Neuron (in vitro differentiated cells): ENCODE measurements at regions not wholly inside any gene's neighbourhood (a gene's known extent, or its start where the extent isn't known, plus 50 kb on each side); places are given as distances from the start of the nearest gene placed in this dataset.

Experiments
- H2AFZ ChIP-seq: one replicate; pipeline ENCODE4 v1.6.1; 2013; ENCODE audit warnings: low read depth, mild to moderate bottlenecking, inconsistent platforms, low read length, moderate library complexity
- H3K27me3 ChIP-seq: one replicate; pipeline ENCODE4 v1.6.1; 2013; ENCODE audit warnings: low read length; ENCODE audit not compliant: insufficient read depth
- H3K36me3 ChIP-seq: one replicate; pipeline ENCODE4 v1.6.1; 2013; ENCODE audit warnings: low read length; ENCODE audit not compliant: insufficient read depth
- H3K4me1 ChIP-seq: one replicate; pipeline ENCODE4 v1.6.1; 2013; ENCODE audit warnings: low read length; ENCODE audit not compliant: insufficient read depth
- H3K4me3 ChIP-seq: 2 replicates; pipeline ENCODE4 v1.5.1; 2013; ENCODE audit warnings: mild to moderate bottlenecking, low read length, moderate library complexity
- H3K9me3 ChIP-seq: one replicate; pipeline ENCODE4 v1.6.1; 2013; ENCODE audit warnings: low read length

DNA sequence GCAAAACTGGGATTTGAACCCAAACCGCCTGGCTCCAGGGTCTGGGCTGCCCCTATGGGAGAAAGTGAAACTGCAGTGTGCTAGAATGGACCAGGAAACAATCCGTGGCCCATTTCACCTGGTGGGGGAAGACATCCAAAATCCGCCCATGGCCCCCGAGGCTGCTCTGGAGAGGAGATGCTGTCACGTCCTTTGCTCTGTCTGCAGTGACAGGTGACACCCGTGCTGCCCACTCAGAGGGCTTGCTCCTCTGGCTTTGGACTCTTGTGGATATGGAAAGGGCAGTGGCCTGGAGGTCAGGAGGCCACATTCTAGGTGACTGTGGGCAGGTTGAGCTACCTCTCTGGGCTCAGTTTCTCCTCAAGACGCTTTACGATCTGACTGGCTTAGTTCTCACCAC lies 151.2 kb upstream of the GPR26 start:
- Histone ChIP-seq H2AFZ (no peak overlapping the region), H3K9me3 (no peaks in the 10 kb centered on the region), H3K27me3 (no peaks in the 10 kb centered on the region), H3K36me3 (no peaks in the 10 kb centered on the region), H3K4me1 (no peaks in the 10 kb centered on the region), H3K4me3 (no peak overlapping the region)

GRCh38 chr10:123515661-123516060 lies 150.5 kb upstream of the GPR26 start:
- Histone ChIP-seq H3K27me3 (no peaks in the 10 kb centered on the region), H2AFZ (no peak overlapping the region), H3K4me1 (no peaks in the 10 kb centered on the region), H3K9me3 (no peaks in the 10 kb centered on the region), H3K4me3 (no peak overlapping the region), H3K36me3 (no peaks in the 10 kb centered on the region)

GRCh38 chr10:123516291-123516690 lies 149.9 kb upstream of the GPR26 start:
- Histone ChIP-seq H2AFZ (no peak overlapping the region), H3K36me3 (no peaks in the 10 kb centered on the region), H3K9me3 (no peaks in the 10 kb centered on the region), H3K4me3 (no peak overlapping the region), H3K4me1 (no peaks in the 10 kb centered on the region), H3K27me3 (no peaks in the 10 kb centered on the region)

GRCh38 chr10:123517426-123517825 lies 148.7 kb upstream of the GPR26 start:
- Histone ChIP-seq H3K36me3 (no peaks in the 10 kb centered on the region), H3K9me3 (no peaks in the 10 kb centered on the region), H3K4me1 (no peaks in the 10 kb centered on the region), H2AFZ (no peak overlapping the region), H3K4me3 (no peak overlapping the region), H3K27me3 (no peaks in the 10 kb centered on the region)

GRCh38 chr10:123517901-123518300 lies 148.3 kb upstream of the GPR26 start:
- Histone ChIP-seq H3K4me3 (no peak overlapping the region), H3K27me3 (no peaks in the 10 kb centered on the region), H2AFZ (no peak overlapping the region), H3K4me1 (no peaks in the 10 kb centered on the region), H3K9me3 (no peaks in the 10 kb centered on the region), H3K36me3 (no peaks in the 10 kb centered on the region)

GRCh38 chr10:123518765-123519164 lies 147.4 kb upstream of the GPR26 start:
- Histone ChIP-seq H3K27me3 (no peaks in the 10 kb centered on the region), H3K9me3 (no peaks in the 10 kb centered on the region), H2AFZ (no peak overlapping the region), H3K4me1 (no peaks in the 10 kb centered on the region), H3K4me3 (no peak overlapping the region), H3K36me3 (no peaks in the 10 kb centered on the region)

GRCh38 chr10:123519861-123520260 lies 146.3 kb upstream of the GPR26 start:
- Histone ChIP-seq H3K4me3 (no peak overlapping the region), H3K9me3 (no peaks in the 10 kb centered on the region)

DNA sequence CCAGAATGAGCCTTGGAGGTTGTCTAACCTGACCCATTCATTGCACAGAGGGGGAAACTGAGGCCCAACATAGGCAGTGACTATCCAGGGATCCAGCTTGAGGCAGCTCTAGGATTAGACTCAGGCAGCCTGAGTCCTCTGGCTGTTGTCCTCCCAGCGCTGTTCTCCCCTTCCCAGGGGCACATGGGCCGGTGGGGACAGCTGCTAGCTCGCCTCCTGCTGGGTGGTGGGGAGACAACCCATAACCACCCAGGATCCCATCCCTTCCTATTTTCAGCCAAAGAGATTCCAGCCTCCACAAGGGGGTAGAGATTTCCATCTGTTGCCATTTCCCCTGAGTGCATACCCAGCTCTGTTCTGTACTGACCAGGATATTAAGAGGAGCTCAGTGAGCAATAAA lies 145.1 kb upstream of the GPR26 start:
- Histone ChIP-seq H3K4me3 (no peak overlapping the region), H3K9me3 (no peaks in the 10 kb centered on the region), H3K36me3 (no peaks in the 10 kb centered on the region), H3K27me3 (no peaks in the 10 kb centered on the region), H3K4me1 (no peaks in the 10 kb centered on the region), H2AFZ (no peak overlapping the region)

More at GRCh38 chr10:123519861-123520260, 146.3 kb upstream of the GPR26 start:
- Histone ChIP-seq H3K27me3 (no peaks in the 10 kb centered on the region), H3K4me1 (no peaks in the 10 kb centered on the region), H3K36me3 (no peaks in the 10 kb centered on the region), H2AFZ (no peak overlapping the region)

DNA sequence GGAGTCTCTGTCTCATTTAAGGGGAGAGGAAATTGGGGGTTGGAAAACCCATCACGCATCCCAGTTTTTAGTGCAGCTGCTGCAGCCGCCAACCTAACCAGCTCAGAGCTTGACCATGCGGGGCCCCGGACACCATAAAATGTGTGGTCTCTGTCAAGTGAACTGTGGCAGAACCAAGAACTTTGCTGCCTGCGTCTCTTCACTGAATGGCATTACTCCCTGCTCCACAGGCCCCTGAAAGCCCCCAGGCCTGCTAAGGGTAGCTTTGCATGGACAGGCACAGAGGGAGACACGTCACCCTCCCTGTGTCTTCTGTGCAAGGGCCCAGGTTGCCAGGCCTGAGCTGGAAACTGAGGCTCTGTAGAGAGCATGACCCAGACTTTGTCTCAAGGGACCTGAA lies 144.6 kb upstream of the GPR26 start:
- Histone ChIP-seq H3K27me3 (no peaks in the 10 kb centered on the region), H3K4me3 (no peak overlapping the region), H3K36me3 (no peaks in the 10 kb centered on the region), H3K4me1 (no peaks in the 10 kb centered on the region), H2AFZ (no peak overlapping the region), H3K9me3 (no peaks in the 10 kb centered on the region)

DNA sequence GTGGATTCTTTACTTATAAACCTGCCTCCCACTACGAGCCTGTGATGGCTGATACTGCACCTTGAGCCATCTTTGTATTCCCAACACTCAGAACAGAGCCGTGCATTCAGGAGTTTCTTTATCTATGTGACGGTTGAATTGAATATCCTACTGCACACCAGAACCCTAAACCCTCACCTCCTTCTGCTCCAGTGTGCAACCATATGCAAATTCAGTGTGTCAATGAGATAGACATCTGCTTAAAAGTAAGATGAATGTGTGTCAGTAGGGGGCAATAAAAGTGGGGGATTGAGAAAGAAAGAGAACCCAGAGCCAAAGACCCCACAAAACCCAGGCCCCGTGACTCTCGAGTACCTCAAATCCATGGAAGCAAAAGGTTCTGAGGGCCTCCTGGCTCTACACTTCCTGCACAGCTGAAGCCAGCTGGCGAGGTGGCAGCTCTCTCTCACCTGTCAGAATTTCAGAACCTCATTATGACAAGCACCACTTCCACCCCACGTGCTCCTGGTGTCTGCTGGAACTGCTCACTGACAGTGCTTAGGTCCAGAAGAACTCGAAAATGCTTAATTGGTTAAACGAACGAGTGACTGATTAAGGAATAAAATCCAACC lies 143.3 kb upstream of the GPR26 start:
- no peaks in the 10 kb centered on the region for H3K27me3 ChIP-seq
- no peak overlapping the region for H2AFZ ChIP-seq
- H3K36me3 ChIP-seq: no peaks in the 10 kb centered on the region
- no peaks in the 10 kb centered on the region for H3K9me3 ChIP-seq
- no peak overlapping the region for H3K4me3 ChIP-seq
- no peaks in the 10 kb centered on the region for H3K4me1 ChIP-seq

- H3K4me3 ChIP-seq: no peak overlapping the region
- no peaks in the 10 kb centered on the region for H3K9me3 ChIP-seq
Measured at GRCh38 chr10:123523833-123524232, 142.3 kb upstream of the GPR26 start.

GRCh38 chr10:123526356-123527064 lies 139.6 kb upstream of the GPR26 start:
- Histone ChIP-seq H3K36me3 (no peaks in the 10 kb centered on the region), H3K4me1 (no peaks in the 10 kb centered on the region), H3K4me3 (no peak overlapping the region), H2AFZ (no peak overlapping the region), H3K27me3 (no peaks in the 10 kb centered on the region), H3K9me3 (no peaks in the 10 kb centered on the region)

More at GRCh38 chr10:123523833-123524232, 142.3 kb upstream of the GPR26 start:
- Histone ChIP-seq H3K4me1 (no peaks in the 10 kb centered on the region), H3K36me3 (no peaks in the 10 kb centered on the region), H2AFZ (no peak overlapping the region), H3K27me3 (no peaks in the 10 kb centered on the region)

DNA sequence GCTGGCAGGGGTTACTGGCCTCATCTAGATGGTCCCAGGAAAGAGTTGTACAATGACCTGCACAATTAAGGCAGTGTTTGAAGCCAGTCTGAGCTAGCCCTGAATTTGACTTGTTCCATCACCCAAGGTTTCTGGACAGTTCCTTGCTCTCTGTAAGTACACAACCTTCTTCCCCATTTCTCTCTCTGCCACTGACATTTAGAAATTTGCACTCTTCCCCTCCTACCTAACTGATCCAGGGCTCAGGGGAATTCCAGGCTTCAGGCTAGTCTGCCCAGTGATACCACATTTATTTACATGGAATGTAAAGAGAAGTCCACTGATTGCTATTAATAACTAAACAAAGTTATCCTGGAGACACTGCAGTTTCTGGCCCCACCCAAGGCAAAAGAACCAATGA lies 139.0 kb upstream of the GPR26 start:
- H3K4me1 ChIP-seq: no peaks in the 10 kb centered on the region
- no peaks in the 10 kb centered on the region for H3K9me3 ChIP-seq
- H3K36me3 ChIP-seq: no peaks in the 10 kb centered on the region
- H2AFZ ChIP-seq: no peak overlapping the region
- no peaks in the 10 kb centered on the region for H3K27me3 ChIP-seq
- H3K4me3 ChIP-seq: no peak overlapping the region
